HG02981 (cell line): ENCODE measurements at regions not wholly inside any gene's neighbourhood (a gene's known extent, or its start where the extent isn't known, plus 50 kb on each side); places are given as distances from the start of the nearest gene placed in this dataset.
"Not testable (repeated sequence)": the region's sequence is repeated elsewhere in the genome, so short reads cannot be mapped to it uniquely, and the experiment has no call there.

ENCODE experiments used
- ATAC-seq: cut with Tn5 transposase; IDR thresholded peaks from one replicate; pipeline ENCODE4 v1.9.1; 2021; ENCODE audit warnings: mild to moderate bottlenecking, moderate library complexity; ENCODE audit not compliant: unreplicated experiment

GRCh38 chr5:67954351-67954750, 261.2 kb upstream of the PIK3R1 start:
- ATAC-seq, result no peak

DNA sequence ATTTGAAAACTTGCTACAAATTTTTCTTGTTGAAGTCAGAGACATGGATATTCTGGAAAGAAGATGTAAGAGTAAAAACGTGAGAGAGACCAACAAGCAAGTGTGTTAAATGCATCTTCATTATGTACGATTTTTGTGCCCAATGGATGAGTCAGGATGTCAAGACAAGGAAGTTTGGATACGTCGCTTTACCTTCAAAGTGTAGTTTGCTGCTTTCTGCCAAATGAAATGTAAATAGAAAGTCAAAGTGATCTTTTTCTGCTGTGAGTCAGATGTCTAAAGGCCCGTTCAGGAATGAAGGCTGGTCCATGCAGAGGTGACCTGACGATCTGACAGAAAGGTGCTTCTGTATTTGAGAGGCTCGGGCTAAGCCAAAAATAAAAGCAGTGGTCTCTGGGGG, 273.1 kb upstream of the PIK3R1 start:
- no peak for ATAC-seq

DNA sequence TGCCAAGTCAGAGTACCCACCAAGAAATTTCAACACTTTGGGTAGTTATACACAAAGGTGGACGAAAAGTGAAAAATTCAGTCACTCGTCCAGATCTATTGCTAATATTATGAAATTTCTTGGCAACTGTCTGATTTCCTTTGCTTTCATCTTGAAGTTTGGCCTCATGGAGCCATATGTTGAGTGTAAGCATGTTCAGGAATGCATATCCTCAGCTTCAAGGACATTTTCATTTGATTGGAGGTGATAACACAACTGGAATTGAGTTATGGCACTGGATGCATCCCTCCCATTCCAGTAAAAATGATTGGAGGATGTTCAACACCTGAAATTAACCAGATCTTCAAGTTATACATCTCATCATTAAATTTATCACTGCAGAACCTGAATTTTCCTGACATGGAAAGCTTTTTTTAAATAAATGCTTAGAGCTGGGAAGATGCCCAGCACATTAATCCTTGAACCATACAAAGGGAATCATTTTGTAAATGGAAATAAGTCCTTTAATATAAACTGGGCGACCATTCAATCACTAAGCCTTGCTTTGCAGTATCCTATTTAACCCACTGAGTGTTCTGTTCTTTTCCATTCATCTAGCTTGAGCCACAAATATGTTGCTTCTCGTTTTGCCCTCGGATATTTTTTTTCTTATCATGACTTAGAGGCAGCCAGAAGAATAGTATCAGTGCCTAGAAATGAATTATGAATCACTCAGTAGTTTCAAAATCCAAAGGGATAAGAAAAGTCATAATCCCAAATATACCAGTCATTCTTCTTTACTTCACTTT, 273.7 kb upstream of the PIK3R1 start:
- ATAC-seq, result no peak

- ATAC-seq, result no peak
These were observed 279.5 kb upstream of the PIK3R1 start for GRCh38 chr5:67935908-67936566.

GRCh38 chr5:67934976-67935375, 280.6 kb upstream of the PIK3R1 start:
- no peak for ATAC-seq

DNA sequence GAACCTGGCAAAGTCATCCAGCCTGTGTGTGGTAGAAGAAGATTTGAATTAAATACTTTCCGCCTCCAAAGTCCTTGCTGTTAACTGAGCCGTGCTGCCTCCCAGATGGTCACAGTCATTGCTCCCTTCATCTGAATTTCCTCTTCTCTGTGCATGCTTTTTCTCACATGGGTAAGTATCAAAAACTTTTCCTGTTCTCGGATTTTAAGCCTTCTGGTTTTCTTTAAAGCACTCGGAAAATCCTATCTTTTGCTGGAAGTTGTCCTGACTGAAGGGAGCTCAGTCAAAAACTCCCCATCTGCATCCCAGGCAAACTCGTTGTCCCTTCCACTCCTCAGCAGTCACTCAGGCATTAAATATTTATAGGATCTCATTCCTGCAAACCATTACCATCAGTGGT, 290.0 kb upstream of the PIK3R1 start:
- no peak for ATAC-seq

- ATAC-seq, result no peak
These were observed 294.5 kb upstream of the PIK3R1 start for GRCh38 chr5:67921004-67921601.

GRCh38 chr5:67919532-67919931, 296.0 kb upstream of the PIK3R1 start:
- not testable (repeated sequence) for ATAC-seq

GRCh38 chr5:67917561-67917960, 298.0 kb upstream of the PIK3R1 start:
- no peak for ATAC-seq

DNA sequence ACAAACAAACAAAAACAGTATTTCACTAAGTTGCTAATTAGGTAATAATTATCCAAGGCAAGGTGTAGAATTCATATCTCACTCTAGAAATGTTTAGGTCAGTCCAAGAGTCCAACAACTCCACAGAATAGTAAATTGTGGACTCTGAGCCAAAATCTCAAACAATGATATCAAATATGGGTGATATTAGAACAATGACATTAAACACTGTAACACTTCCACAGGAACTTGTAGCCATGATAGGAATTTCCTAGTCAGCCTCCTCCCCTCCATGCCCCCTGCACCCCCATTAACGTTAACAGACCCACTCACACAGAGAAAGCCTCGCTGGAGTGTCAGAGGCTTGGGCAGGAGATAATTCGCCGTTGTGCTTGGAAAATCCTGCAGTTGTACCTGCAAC, 305.0 kb upstream of the PIK3R1 start:
- no peak for ATAC-seq

- no peak for ATAC-seq
These were observed 307.3 kb upstream of the PIK3R1 start for GRCh38 chr5:67908126-67908765.

DNA sequence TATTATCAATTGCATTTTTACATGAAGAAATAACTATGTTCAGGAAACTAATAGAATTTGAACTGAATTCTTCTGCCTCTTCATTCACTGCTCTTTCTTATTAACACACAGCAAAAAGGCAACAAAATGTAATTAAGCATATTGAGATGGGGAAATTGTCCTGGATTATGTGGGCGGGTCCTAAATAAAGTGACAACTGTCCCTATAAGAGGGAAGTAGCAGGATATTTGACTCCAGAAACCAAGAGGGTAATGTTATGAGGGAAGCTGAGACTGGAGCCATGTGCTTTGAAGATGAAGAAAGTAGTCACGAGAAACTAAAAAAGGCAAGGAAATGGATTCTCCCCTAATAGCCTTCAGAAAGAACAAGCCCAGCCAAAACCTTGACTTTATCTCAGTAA, 311.2 kb upstream of the PIK3R1 start:
- no peak for ATAC-seq

GRCh38 chr5:67903656-67904055, 311.9 kb upstream of the PIK3R1 start:
- no peak for ATAC-seq

- no peak for ATAC-seq
These were observed 312.4 kb upstream of the PIK3R1 start for GRCh38 chr5:67903121-67903520.

GRCh38 chr5:67902497-67902830, 313.1 kb upstream of the PIK3R1 start:
- no peak for ATAC-seq

DNA sequence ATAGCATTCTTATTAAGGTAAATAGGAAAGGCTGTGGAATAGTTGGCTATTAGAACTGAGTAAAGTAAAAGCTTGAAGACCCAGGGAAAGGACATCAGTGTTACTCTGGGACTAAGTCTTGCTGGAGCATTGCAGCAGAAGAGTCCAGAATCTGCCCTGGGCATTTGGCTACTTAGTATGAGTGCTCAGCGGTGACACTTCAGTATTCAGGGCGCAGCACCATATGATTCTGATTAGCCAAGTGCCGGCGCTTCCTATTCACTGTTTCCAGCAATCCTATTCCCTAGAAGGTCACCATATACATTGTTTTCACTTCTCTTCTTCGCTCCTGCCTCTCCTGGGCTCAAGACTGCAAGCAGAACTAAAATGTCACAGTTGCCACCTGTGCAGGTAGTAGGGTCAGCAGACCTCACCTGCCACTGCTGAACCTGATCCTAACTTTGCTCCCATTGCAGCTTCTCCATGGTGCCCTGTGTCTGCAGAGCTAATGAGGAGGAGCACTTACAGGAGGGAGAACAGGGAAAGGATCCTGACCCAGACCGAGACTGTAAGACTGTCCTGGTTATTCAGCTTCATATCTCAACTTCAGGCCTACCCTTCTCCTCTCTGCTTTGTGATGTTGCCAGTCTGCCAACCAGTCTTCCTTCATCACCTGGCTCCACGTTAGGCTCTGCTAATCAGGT, 313.6 kb upstream of the PIK3R1 start:
- ATAC-seq, result no peak

DNA sequence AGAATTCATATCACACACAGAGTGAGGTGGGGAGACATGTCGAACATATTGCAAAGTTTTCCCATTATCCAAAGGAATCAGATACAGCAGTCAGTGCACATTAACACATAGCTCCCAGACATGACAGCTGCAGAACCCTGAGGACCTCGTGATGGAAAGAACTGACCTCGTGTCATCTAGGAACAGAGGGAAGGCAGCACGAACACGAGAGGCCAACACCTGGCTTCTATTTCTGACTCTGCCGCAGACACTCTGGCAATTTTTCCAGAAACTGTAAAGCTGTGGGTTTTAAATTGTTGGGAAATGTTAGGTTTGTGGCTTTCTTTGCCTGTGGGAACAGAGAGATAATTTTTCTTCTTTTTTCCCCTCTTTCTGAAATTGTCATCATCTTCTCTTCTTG, 315.0 kb upstream of the PIK3R1 start:
- no peak for ATAC-seq

GRCh38 chr5:67897980-67898379, 317.6 kb upstream of the PIK3R1 start:
- ATAC-seq, result no peak

DNA sequence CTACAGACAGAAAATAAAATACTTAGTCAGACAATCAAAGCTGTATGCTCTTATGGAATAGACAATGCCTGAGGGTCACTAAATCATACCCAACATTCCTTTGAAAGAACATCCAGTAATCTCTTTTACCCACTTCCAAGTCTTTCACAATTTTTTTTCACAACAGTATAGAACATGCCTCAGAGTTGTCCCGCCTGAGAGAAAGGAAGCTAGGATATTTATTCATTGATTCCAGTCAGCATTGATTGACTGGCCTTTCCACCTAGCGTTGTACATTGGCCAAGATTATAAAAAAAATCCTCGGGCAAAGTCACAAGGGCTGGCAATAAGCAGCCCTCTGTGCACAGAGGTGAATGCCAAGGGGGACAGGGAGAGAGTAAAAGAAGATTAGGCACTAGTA, 318.1 kb upstream of the PIK3R1 start:
- ATAC-seq, result no peak

- no peak for ATAC-seq
These were observed 318.6 kb upstream of the PIK3R1 start for GRCh38 chr5:67896930-67897313.

DNA sequence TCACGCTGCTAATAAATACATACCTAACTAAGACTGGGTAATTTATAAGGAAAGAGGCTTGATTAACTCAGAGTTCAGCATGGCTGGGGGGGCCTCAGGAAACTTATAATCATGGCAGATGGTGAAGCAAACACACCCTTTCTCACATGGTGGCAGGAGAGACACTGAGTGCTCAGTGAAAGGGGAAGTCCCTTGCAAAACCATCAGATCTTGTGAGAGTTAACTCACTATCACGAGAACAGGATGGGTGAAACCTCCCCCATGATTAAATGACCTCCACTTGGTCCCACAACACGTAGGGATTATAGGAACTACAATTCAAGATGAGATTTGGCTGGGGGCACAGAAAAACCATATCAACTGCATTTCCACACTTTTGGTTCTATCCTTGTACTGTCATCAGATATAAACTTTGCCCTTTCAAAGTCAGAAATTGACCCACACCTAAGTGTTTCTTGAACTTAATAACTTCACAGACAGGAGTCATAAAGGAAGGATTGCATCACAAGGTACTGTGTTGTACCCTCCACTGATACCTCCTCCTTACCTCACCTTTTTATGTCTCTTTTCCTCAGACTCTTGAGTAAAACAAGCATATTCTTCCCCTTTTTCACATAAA, 319.1 kb upstream of the PIK3R1 start:
- ATAC-seq, result no peak
